Activated B cell treated with CpG ODN at 0.5 μM for 24 hours (primary cell): ENCODE measurements at regions not wholly inside any gene's neighbourhood (a gene's known extent, or its start where the extent isn't known, plus 50 kb on each side); places are given as distances from the start of the nearest gene placed in this dataset.

ENCODE experiments used
- ATAC-seq: fragments of 200-7000 bp; cut with Tn5 transposase; one replicate; pipeline ENCODE4 v1.10.0; 2021; ENCODE audit warnings: low read depth, mild to moderate bottlenecking, moderate library complexity
- CTCF ChIA-PET: fragments of 350-600 bp; sonication (Branson Sonifier 250); formaldehyde crosslinking; loops from one replicate; lab custom pipeline; 2021; ENCODE audit warnings: antibody characterized with exemption; lab: Charles Lee
- POLR2A ChIA-PET: fragments of 350-600 bp; sonication (Branson Sonifier 250); formaldehyde crosslinking; loops from one replicate; lab custom pipeline; 2021; ENCODE audit warnings: antibody characterized with exemption; lab: Charles Lee
- DNase-seq: peaks from one replicate; pipeline ENCODE4 v3.0.0; 2022
- H3K27ac Mint-ChIP-seq: one replicate; pipeline ENCODE4 v1.8.0; 2020; ENCODE audit warnings: mixed read lengths
- H3K27me3 Mint-ChIP-seq: one replicate; pipeline ENCODE4 v1.8.0; 2021; ENCODE audit warnings: mixed read lengths
- H3K36me3 Mint-ChIP-seq: one replicate; pipeline ENCODE4 v1.8.0; 2021; ENCODE audit warnings: low read depth, mixed read lengths
- H3K4me1 Mint-ChIP-seq: one replicate; pipeline ENCODE4 v1.8.0; 2021; ENCODE audit warnings: mixed read lengths
- H3K4me3 Mint-ChIP-seq: one replicate; pipeline ENCODE4 v1.8.0; 2020; ENCODE audit warnings: mild to moderate bottlenecking, mixed read lengths
- H3K9me3 Mint-ChIP-seq: one replicate; pipeline ENCODE4 v1.8.0; 2020; ENCODE audit warnings: mixed read lengths
- CTCF ChIP-seq: fragments of 200-600 bp; IDR thresholded peaks from one replicate; pipeline ENCODE4 v1.8.0; 2022; ENCODE audit warnings: antibody characterized with exemption, mild to moderate bottlenecking
- intact Hi-C: fragments of 100-400 bp; cut with micrococcal nuclease; formaldehyde crosslinking; loops from one replicate; pipeline ENCODE4 v1.15.1; 2024

GRCh38 chr6:156131221-156131903, 645.8 kb upstream of the ARID1B start:
- POLR2A ChIA-PET = interaction anchor here (0.6 kb wide), 1 partner anchor 33 kb away, joined by 8 read pairs; no protein-coding TSS in a partner anchor
- H3K4me3 Mint-ChIP-seq = peak overlapping the region; percentile 11

GRCh38 chr6:156126535-156126934, 650.6 kb upstream of the ARID1B start:
- CTCF ChIA-PET = no interaction called here
- POLR2A ChIA-PET = no interaction called here
- ATAC-seq (no peak), DNase-seq (no peak)
- Mint-ChIP-seq H3K27me3 (no peaks in the 10 kb centered on the region), H3K27ac (no peak overlapping the region), H3K4me3 (no peak overlapping the region), H3K9me3 (no peaks in the 10 kb centered on the region), H3K36me3 (no peaks in the 10 kb centered on the region), H3K4me1 (peaks cover 8% of the 10 kb centered on the region)
- intact Hi-C loops = no loop called here
- no peak for TF ChIP-seq CTCF

More at GRCh38 chr6:156131221-156131903, 645.8 kb upstream of the ARID1B start:
- no peak for TF ChIP-seq CTCF
- ATAC-seq = peak; percentile 92
- intact Hi-C loops = no loop called here
- CTCF ChIA-PET = no interaction called here
- Mint-ChIP-seq H3K36me3 (no peaks in the 10 kb centered on the region), H3K9me3 (peaks cover 18% of the 10 kb centered on the region), H3K27ac (peak overlapping the region; percentile 70), H3K27me3 (no peaks in the 10 kb centered on the region), H3K4me1 (peaks cover 9% of the 10 kb centered on the region)
- no peak for DNase-seq

- Mint-ChIP-seq H3K27ac (no peak overlapping the region), H3K4me3 (no peak overlapping the region), H3K36me3 (no peaks in the 10 kb centered on the region), H3K9me3 (no peaks in the 10 kb centered on the region), H3K27me3 (no peaks in the 10 kb centered on the region), H3K4me1 (peaks cover 1% of the 10 kb centered on the region)
- DNase-seq (no peak), ATAC-seq (no peak)
- no peak for TF ChIP-seq CTCF
- ChIA-PET POLR2A (no interaction called here), CTCF (no interaction called here)
- intact Hi-C loops = no loop called here
Observed at GRCh38 chr6:156125844-156126243, 651.3 kb upstream of the ARID1B start.

- ChIA-PET CTCF (no interaction called here), POLR2A (no interaction called here)
- intact Hi-C loops = no loop called here
- H3K4me1 Mint-ChIP-seq = no peaks in the 10 kb centered on the region
- H3K4me3 Mint-ChIP-seq = no peak overlapping the region
- TF ChIP-seq CTCF = no peak
- DNase-seq = no peak
- H3K27me3 Mint-ChIP-seq = no peaks in the 10 kb centered on the region
- no peak overlapping the region for H3K27ac Mint-ChIP-seq
- no peaks in the 10 kb centered on the region for H3K36me3 Mint-ChIP-seq
- no peak for ATAC-seq
- H3K9me3 Mint-ChIP-seq = peaks cover under 1% of the 10 kb centered on the region
Observed at GRCh38 chr6:156123731-156124130, 653.4 kb upstream of the ARID1B start.

- POLR2A ChIA-PET = no interaction called here
- Mint-ChIP-seq H3K27me3 (no peaks in the 10 kb centered on the region), H3K27ac (no peak overlapping the region)
Observed at GRCh38 chr6:156121973-156122372, 655.2 kb upstream of the ARID1B start.

More at GRCh38 chr6:156121973-156122372, 655.2 kb upstream of the ARID1B start:
- DNase-seq (no peak), ATAC-seq (no peak)
- intact Hi-C loops = no loop called here
- Mint-ChIP-seq H3K4me1 (no peaks in the 10 kb centered on the region), H3K36me3 (no peaks in the 10 kb centered on the region), H3K4me3 (no peak overlapping the region), H3K9me3 (peaks cover 3% of the 10 kb centered on the region)
- TF ChIP-seq CTCF = no peak
- CTCF ChIA-PET = no interaction called here
